Jurkat, Clone E6-1 (cell line): ENCODE measurements at regions not wholly inside any gene's neighbourhood (a gene's known extent, or its start where the extent isn't known, plus 50 kb on each side); places are given as distances from the start of the nearest gene placed in this dataset.
"Not testable (repeated sequence)": the region's sequence is repeated elsewhere in the genome, so short reads cannot be mapped to it uniquely, and the experiment has no call there.

Experiments used
- DNase-seq: peaks from one replicate; pipeline ENCODE4 v3.0.0-alpha.2; 2011; ENCODE audit warnings: low read depth, low spot score
- H3K4me3 ChIP-seq: 2 replicates; pipeline ENCODE4 v1.5.1; 2011; ENCODE audit warnings: mild to moderate bottlenecking, low read length, control low read depth, moderate library complexity

- no peak overlapping the region for H3K4me3 ChIP-seq
- no peak for DNase-seq
Measured at GRCh38 chr7:68399991-68400590, 1198.2 kb upstream of the AUTS2 start.

- DNase-seq, result no peak
- H3K4me3 ChIP-seq, result no peak overlapping the region
Measured at GRCh38 chr7:68400783-68401182, 1197.5 kb upstream of the AUTS2 start.

- DNase-seq, result no peak
- no peak overlapping the region for H3K4me3 ChIP-seq
Measured at GRCh38 chr7:68401313-68401712, 1197.0 kb upstream of the AUTS2 start.

GRCh38 chr7:68406480-68406879, 1191.8 kb upstream of the AUTS2 start:
- no peak overlapping the region for H3K4me3 ChIP-seq
- DNase-seq, result no peak

GRCh38 chr7:68407460-68407859, 1190.8 kb upstream of the AUTS2 start:
- H3K4me3 ChIP-seq, result no peak overlapping the region
- DNase-seq, result no peak

GRCh38 chr7:68408873-68409272, 1189.4 kb upstream of the AUTS2 start:
- no peak for DNase-seq
- no peak overlapping the region for H3K4me3 ChIP-seq

GRCh38 chr7:68409851-68410250, 1188.4 kb upstream of the AUTS2 start:
- no peak overlapping the region for H3K4me3 ChIP-seq
- DNase-seq, result no peak

GRCh38 chr7:68410693-68411092, 1187.6 kb upstream of the AUTS2 start:
- H3K4me3 ChIP-seq, DNase-seq: not testable (repeated sequence)

GRCh38 chr7:68411742-68412141, 1186.5 kb upstream of the AUTS2 start:
- H3K4me3 ChIP-seq, result no peak overlapping the region
- no peak for DNase-seq

- DNase-seq, result no peak
- no peak overlapping the region for H3K4me3 ChIP-seq
Measured at GRCh38 chr7:68414631-68415425, 1183.4 kb upstream of the AUTS2 start.

GRCh38 chr7:68417002-68417401, 1181.3 kb upstream of the AUTS2 start:
- no peak for DNase-seq

GRCh38 chr7:68417659-68418058, 1180.6 kb upstream of the AUTS2 start:
- DNase-seq, result no peak
- no peak overlapping the region for H3K4me3 ChIP-seq

More at GRCh38 chr7:68417002-68417401, 1181.3 kb upstream of the AUTS2 start:
- no peak overlapping the region for H3K4me3 ChIP-seq

GRCh38 chr7:68420342-68421192, 1177.7 kb upstream of the AUTS2 start:
- no peak overlapping the region for H3K4me3 ChIP-seq
- DNase-seq, result no peak

- no peak for DNase-seq
- H3K4me3 ChIP-seq, result no peak overlapping the region
Measured at GRCh38 chr7:68421712-68422111, 1176.6 kb upstream of the AUTS2 start.

- no peak overlapping the region for H3K4me3 ChIP-seq
- no peak for DNase-seq
Measured at GRCh38 chr7:68422281-68422680, 1176.0 kb upstream of the AUTS2 start.

- DNase-seq, result no peak
- no peak overlapping the region for H3K4me3 ChIP-seq
Measured at GRCh38 chr7:68423356-68423755, 1174.9 kb upstream of the AUTS2 start.

GRCh38 chr7:68424658-68425297, 1173.5 kb upstream of the AUTS2 start:
- H3K4me3 ChIP-seq, result no peak overlapping the region
- DNase-seq, result no peak

- H3K4me3 ChIP-seq, result no peak overlapping the region
- no peak for DNase-seq
Measured at GRCh38 chr7:68425377-68425776, 1172.9 kb upstream of the AUTS2 start.

GRCh38 chr7:68429411-68430117, 1168.7 kb upstream of the AUTS2 start:
- H3K4me3 ChIP-seq, result no peak overlapping the region
- no peak for DNase-seq
